PC-3 (cell line): ENCODE measurements at regions not wholly inside any gene's neighbourhood (a gene's known extent, or its start where the extent isn't known, plus 50 kb on each side); places are given as distances from the start of the nearest gene placed in this dataset.

Experiments used
- ATAC-seq: fragments of 200-7000 bp; cut with Tn5 transposase; 2 replicates; pipeline ENCODE4 v1.9.1; 2020; ENCODE audit warnings: mild to moderate bottlenecking, moderate library complexity
- BruUV-seq: library from RNA; stranded (reverse); fragments of 400-500 nt; replicated peaks from 2 replicates; lab custom pipeline; 2021; lab: Mats Ljungman, UMichigan
- CTCF ChIA-PET: fragments of 300-600 bp; sonication (Branson Sonifier 250); formaldehyde crosslinking; loops from one replicate; lab custom pipeline; 2022; ENCODE audit warnings: antibody characterized with exemption; lab: Charles Lee
- POLR2A ChIA-PET: fragments of 300-600 bp; sonication (Branson Sonifier 250); formaldehyde crosslinking; loops from one replicate; lab custom pipeline; 2022; ENCODE audit warnings: antibody characterized with exemption; ENCODE audit not compliant: unreplicated experiment; lab: Charles Lee
- DNase-seq: peaks from one replicate; pipeline ENCODE4 v3.0.0-alpha.2; 2015
- H2AFZ ChIP-seq: fragments of 300-600 bp; sonication (generic); 2 replicates; pipeline ENCODE4 v1.6.0; 2016; ENCODE audit warnings: antibody characterized with exemption, low read length
- H3F3A ChIP-seq: fragments of 300-600 bp; sonication (generic); one replicate; pipeline ENCODE4 v1.6.0; 2017; ENCODE audit warnings: antibody characterized with exemption, low read length, control low read depth, mild to moderate bottlenecking; ENCODE audit not compliant: unreplicated experiment
- H3K27ac ChIP-seq: fragments of 300-600 bp; sonication (generic); 2 replicates; pipeline ENCODE4 v1.5.1; 2016; ENCODE audit warnings: mild to moderate bottlenecking, low read length
- H3K27me3 ChIP-seq: fragments of 300-600 bp; sonication (generic); 2 replicates; pipeline ENCODE4 v1.6.1; 2016; ENCODE audit warnings: low read length, mixed read lengths
- H3K36me3 ChIP-seq: fragments of 300-600 bp; sonication (generic); 2 replicates; pipeline ENCODE4 v1.6.1; 2016; ENCODE audit warnings: low read depth, mixed run types, low read length, mixed read lengths
- H3K4me1 ChIP-seq: fragments of 300-600 bp; sonication (generic); 2 replicates; pipeline ENCODE4 v1.5.1; 2016; ENCODE audit warnings: low read length; ENCODE audit not compliant: insufficient read depth
- H3K4me2 ChIP-seq: fragments of 300-600 bp; sonication (generic); 2 replicates; pipeline ENCODE4 v1.6.0; 2016; ENCODE audit warnings: low read length
- H3K4me3 ChIP-seq: fragments of 300-600 bp; sonication (generic); 2 replicates; pipeline ENCODE4 v1.5.1; 2016; ENCODE audit warnings: mild to moderate bottlenecking, low read length, mixed read lengths
- H3K79me2 ChIP-seq: fragments of 300-600 bp; sonication (generic); 2 replicates; pipeline ENCODE4 v1.6.1; 2017; ENCODE audit warnings: low read length, mixed read lengths
- H3K9ac ChIP-seq: fragments of 300-600 bp; sonication (generic); 2 replicates; pipeline ENCODE4 v1.6.0; 2016; ENCODE audit warnings: mild to moderate bottlenecking, low read length
- H3K9me2 ChIP-seq: fragments of 300-600 bp; sonication (generic); replicated peaks from 2 replicates; pipeline ENCODE4 v1.6.1; 2016; ENCODE audit warnings: mixed run types, low read length, mixed read lengths
- H3K9me3 ChIP-seq: fragments of 300-600 bp; sonication (generic); 2 replicates; pipeline ENCODE4 v1.6.1; 2016; ENCODE audit warnings: low read length, mixed read lengths
- H4K20me1 ChIP-seq: fragments of 300-600 bp; sonication (generic); 2 replicates; pipeline ENCODE4 v1.6.1; 2016; ENCODE audit warnings: low read length, mixed read lengths
- CTCF ChIP-seq: fragments of 300-600 bp; sonication (generic); conservative IDR thresholded peaks from 2 replicates; pipeline ENCODE4 v1.5.1; 2017; ENCODE audit warnings: antibody characterized with exemption, low read depth, mild to moderate bottlenecking, low read length
- EZH2 ChIP-seq: fragments of 300-600 bp; sonication (generic); IDR thresholded peaks from one replicate; pipeline ENCODE4 v1.6.1; 2017; ENCODE audit warnings: antibody characterized with exemption, mild to moderate bottlenecking, low read length; ENCODE audit not compliant: unreplicated experiment
- EZH2phosphoT487 ChIP-seq: fragments of 300-600 bp; sonication (generic); IDR thresholded peaks from 2 replicates; pipeline ENCODE4 v1.6.1; 2018; ENCODE audit warnings: mild to moderate bottlenecking, antibody characterized with exemption, low read length, borderline replicate concordance
- intact Hi-C: fragments of 100-400 bp; cut with micrococcal nuclease; formaldehyde crosslinking; loops from 2 replicates; pipeline ENCODE4 v1.9.0; 2023

- TF ChIP-seq EZH2phosphoT487, result no peak
- TF ChIP-seq EZH2, result no peak
- no peak for TF ChIP-seq CTCF
- H2AFZ ChIP-seq, result no peak overlapping the region
- no peaks in the 10 kb centered on the region for H3K36me3 ChIP-seq
- H3K9ac ChIP-seq, result no peak overlapping the region
- DNase-seq (no peak), ATAC-seq (no peak)
- ChIA-PET POLR2A (no interaction called here), CTCF (no interaction called here)
- H3K4me1 ChIP-seq, result no peaks in the 10 kb centered on the region
- H3K9me2 ChIP-seq, result no peaks in the 10 kb centered on the region
- no peaks in the 10 kb centered on the region for H3K9me3 ChIP-seq
- H3K27ac ChIP-seq, result no peak overlapping the region
- no peaks in the 10 kb centered on the region for H3F3A ChIP-seq
- intact Hi-C loops, result no loop called here
- no peaks in the 10 kb centered on the region for H4K20me1 ChIP-seq
- BruUV-seq, result no TSS peak
- no peaks in the 10 kb centered on the region for H3K79me2 ChIP-seq
- peaks cover 41% of the 10 kb centered on the region for H3K27me3 ChIP-seq
- no peak overlapping the region for H3K4me3 ChIP-seq
- no peak overlapping the region for H3K4me2 ChIP-seq
These were observed 295.5 kb upstream of the WWC1 start for GRCh38 chr5:167995844-167996425.

- no peak overlapping the region for H3K9ac ChIP-seq
- H3K9me2 ChIP-seq, result no peaks in the 10 kb centered on the region
- H3K4me2 ChIP-seq, result no peak overlapping the region
- BruUV-seq, result no TSS peak
- H3K27ac ChIP-seq, result no peak overlapping the region
- no peaks in the 10 kb centered on the region for H3K79me2 ChIP-seq
- no peaks in the 10 kb centered on the region for H3K36me3 ChIP-seq
- H4K20me1 ChIP-seq, result no peaks in the 10 kb centered on the region
- H3K9me3 ChIP-seq, result no peaks in the 10 kb centered on the region
- H2AFZ ChIP-seq, result no peak overlapping the region
- peaks cover 40% of the 10 kb centered on the region for H3K27me3 ChIP-seq
- DNase-seq, result no peak
- H3F3A ChIP-seq, result no peaks in the 10 kb centered on the region
- POLR2A ChIA-PET, result no interaction called here
- ATAC-seq, result no peak
- TF ChIP-seq EZH2phosphoT487 (no peak), EZH2 (no peak), CTCF (no peak)
- H3K4me1 ChIP-seq, result no peaks in the 10 kb centered on the region
- H3K4me3 ChIP-seq, result no peak overlapping the region
- intact Hi-C loops, result no loop called here
- CTCF ChIA-PET, result no interaction called here
These were observed 293.2 kb upstream of the WWC1 start for GRCh38 chr5:167998148-167998767.

- ChIA-PET POLR2A (no interaction called here), CTCF (no interaction called here)
- Histone ChIP-seq H3K79me2 (no peaks in the 10 kb centered on the region), H3K36me3 (no peaks in the 10 kb centered on the region), H3K27ac (no peak overlapping the region), H3K9me2 (no peaks in the 10 kb centered on the region), H3K9me3 (no peaks in the 10 kb centered on the region), H3K4me1 (no peaks in the 10 kb centered on the region), H4K20me1 (no peaks in the 10 kb centered on the region), H3K4me2 (no peak overlapping the region), H3F3A (no peaks in the 10 kb centered on the region), H2AFZ (no peak overlapping the region), H3K4me3 (no peak overlapping the region), H3K9ac (no peak overlapping the region), H3K27me3 (peaks cover 35% of the 10 kb centered on the region)
- TF ChIP-seq EZH2phosphoT487, result no peak
- DNase-seq, result no peak
- intact Hi-C loops, result no loop called here
- ATAC-seq, result no peak
- BruUV-seq, result no TSS peak
These were observed 292.3 kb upstream of the WWC1 start for GRCh38 chr5:167999182-167999581.
